ENCODE measurements at regions not wholly inside any gene's neighbourhood (a gene's known extent, or its start where the extent isn't known, plus 50 kb on each side); places are given as distances from the start of the nearest gene placed in this dataset.

DNA sequence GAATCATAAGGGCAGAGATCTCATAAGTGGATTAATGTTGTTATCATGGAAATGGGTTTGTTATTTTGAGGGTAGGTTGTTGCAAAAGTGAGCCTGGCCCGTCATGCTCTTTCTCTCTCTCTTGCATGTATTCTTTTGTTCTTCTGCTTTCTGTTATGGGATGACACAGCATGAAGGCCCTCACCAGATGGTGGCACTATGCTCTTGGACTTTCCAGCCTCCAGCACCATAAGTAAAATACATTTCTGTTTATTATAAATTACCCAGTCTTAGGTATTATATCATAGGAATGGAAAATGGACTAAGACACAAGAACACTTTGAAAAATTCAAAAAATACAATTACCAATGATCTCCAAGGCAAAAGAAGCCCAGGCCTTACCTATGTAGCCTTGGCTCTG lies 676.1 kb downstream of the PTPRU start:
- no peak overlapping the region for H3K27ac Mint-ChIP-seq
- TF ChIP-seq, protein P1, sequence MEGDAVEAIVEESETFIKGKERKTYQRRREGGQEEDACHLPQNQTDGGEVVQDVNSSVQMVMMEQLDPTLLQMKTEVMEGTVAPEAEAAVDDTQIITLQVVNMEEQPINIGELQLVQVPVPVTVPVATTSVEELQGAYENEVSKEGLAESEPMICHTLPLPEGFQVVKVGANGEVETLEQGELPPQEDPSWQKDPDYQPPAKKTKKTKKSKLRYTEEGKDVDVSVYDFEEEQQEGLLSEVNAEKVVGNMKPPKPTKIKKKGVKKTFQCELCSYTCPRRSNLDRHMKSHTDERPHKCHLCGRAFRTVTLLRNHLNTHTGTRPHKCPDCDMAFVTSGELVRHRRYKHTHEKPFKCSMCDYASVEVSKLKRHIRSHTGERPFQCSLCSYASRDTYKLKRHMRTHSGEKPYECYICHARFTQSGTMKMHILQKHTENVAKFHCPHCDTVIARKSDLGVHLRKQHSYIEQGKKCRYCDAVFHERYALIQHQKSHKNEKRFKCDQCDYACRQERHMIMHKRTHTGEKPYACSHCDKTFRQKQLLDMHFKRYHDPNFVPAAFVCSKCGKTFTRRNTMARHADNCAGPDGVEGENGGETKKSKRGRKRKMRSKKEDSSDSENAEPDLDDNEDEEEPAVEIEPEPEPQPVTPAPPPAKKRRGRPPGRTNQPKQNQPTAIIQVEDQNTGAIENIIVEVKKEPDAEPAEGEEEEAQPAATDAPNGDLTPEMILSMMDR (IDR thresholded peaks at IDR 0.05; ENCODE audit: unreplicated experiment in 3 of 3), result no peak
- no peak overlapping the region for H3K4me3 Mint-ChIP-seq
- peaks cover 24% of the 10 kb centered on the region for H3K27me3 Mint-ChIP-seq (ENCODE audit: low read depth)
- no peaks in the 10 kb centered on the region for H3K36me3 Mint-ChIP-seq (ENCODE audit: low read depth)
- no peaks in the 10 kb centered on the region for H3K4me1 Mint-ChIP-seq
- H3K9me3 Mint-ChIP-seq, result no peaks in the 10 kb centered on the region

DNA sequence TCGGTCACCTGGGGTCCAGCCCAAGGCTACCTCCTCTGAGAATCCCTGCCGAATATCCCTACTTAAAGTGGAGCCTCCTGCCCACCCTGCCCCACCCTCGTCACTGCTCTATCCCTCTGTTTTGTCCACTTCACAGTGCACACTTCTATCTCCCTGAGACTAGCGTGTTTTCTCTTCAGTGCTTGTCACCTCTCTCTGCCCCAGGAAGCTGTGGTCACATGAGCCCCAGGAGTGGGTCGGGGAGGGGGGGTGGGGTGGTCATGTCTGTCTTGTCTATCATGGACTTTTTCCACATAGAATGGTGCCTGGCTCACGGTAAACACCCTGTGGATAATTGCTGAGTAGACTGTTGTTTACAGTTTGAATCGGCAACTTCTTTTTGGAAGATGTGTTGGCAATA lies 673.6 kb downstream of the PTPRU start:
- Mint-ChIP-seq H3K27me3 (ENCODE audit: low read depth) (peaks cover 13% of the 10 kb centered on the region), H3K4me3 (no peak overlapping the region), H3K36me3 (ENCODE audit: low read depth) (no peaks in the 10 kb centered on the region), H3K4me1 (no peaks in the 10 kb centered on the region), H3K9me3 (no peaks in the 10 kb centered on the region), H3K27ac (no peak overlapping the region)
- TF ChIP-seq, protein P1 (IDR thresholded peaks at IDR 0.05; ENCODE audit: unreplicated experiment in 3 of 3), result no peak

DNA sequence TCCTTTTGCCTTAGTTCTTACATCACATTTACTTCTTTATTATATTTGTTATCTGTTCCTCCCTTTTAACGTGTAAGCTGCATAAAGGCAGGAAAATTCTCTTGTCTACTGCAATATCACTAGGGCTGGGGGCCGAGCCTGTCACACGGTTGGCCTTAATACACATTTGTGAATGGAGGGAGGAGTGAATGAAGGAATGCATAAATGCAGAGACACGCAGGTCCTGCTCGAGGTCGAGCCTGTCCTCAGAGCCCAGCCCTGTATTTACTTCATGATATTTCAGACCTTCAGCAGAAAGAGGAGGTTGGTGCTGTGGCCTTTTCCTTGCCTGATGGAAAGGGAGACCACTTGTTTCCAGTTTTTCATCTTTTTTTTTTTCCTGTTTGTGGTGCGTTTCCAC lies 671.3 kb downstream of the PTPRU start:
- Mint-ChIP-seq H3K4me3 (no peak overlapping the region), H3K9me3 (no peaks in the 10 kb centered on the region), H3K27ac (no peak overlapping the region), H3K4me1 (peaks cover 5% of the 10 kb centered on the region), H3K36me3 (ENCODE audit: low read depth) (no peaks in the 10 kb centered on the region), H3K27me3 (ENCODE audit: low read depth) (peaks cover 6% of the 10 kb centered on the region)
- TF ChIP-seq, protein P1 (IDR thresholded peaks at IDR 0.05; ENCODE audit: unreplicated experiment in 3 of 3), result no peak

DNA sequence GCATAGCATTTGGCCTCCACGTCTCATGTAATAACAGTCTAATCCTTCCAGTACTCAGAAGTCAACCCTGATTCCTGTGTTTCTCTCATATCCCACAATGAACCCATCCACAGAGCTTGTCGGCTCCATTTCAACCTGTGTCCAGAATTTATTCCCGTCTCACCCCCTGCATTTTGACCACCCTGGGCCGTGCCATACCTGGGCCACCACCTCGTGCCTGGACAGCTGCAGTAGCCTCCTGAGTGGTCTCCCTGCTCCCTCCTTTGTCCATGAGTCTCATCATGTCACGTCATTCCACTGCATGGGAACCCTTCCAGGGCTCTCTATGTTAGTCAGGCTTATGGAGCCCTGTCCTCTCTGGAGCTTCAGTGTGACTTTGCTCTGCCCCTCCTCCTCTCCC lies 670.6 kb downstream of the PTPRU start:
- no peak overlapping the region for H3K27ac Mint-ChIP-seq
- no peak overlapping the region for H3K4me3 Mint-ChIP-seq
- TF ChIP-seq, protein P1 (IDR thresholded peaks at IDR 0.05; ENCODE audit: unreplicated experiment in 3 of 3), result no peak
- H3K4me1 Mint-ChIP-seq, result peaks cover 11% of the 10 kb centered on the region
- H3K36me3 Mint-ChIP-seq (ENCODE audit: low read depth), result no peaks in the 10 kb centered on the region
- peaks cover 4% of the 10 kb centered on the region for H3K27me3 Mint-ChIP-seq (ENCODE audit: low read depth)
- no peaks in the 10 kb centered on the region for H3K9me3 Mint-ChIP-seq

DNA sequence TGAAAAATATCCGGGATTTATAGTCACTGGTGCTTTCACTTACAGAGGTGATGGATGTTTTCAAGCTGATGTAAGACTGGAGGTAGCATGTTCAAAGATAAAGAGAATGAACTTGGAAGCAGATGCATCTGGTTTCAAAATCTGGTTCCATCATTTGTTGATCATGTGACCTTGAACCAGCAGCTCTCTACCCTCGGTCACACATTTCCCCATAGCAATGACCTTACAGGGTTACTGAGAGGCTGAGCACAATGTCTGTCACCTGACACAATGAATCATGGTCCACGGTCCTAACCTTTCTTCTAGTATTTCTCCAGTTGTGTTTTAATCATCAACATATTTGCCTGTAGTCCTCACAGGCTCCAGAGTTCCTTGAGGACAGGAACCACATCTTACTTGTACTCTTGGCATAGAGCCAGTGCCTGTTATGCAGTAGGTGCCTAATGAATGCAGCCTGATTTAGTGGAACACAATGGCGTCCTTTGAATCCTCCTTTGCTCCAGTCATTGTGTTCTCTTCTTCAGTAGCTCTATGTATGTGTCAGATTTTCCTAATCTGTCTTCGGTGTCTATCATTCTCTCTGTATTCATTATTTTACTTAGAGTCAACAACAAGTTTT lies 667.3 kb downstream of the PTPRU start:
- Mint-ChIP-seq H3K27me3 (ENCODE audit: low read depth) (peaks cover 3% of the 10 kb centered on the region), H3K9me3 (no peaks in the 10 kb centered on the region), H3K36me3 (ENCODE audit: low read depth) (no peaks in the 10 kb centered on the region), H3K4me1 (peaks cover 27% of the 10 kb centered on the region), H3K27ac (no peak overlapping the region), H3K4me3 (no peak overlapping the region)
- TF ChIP-seq, protein P1 (IDR thresholded peaks at IDR 0.05; ENCODE audit: unreplicated experiment in 3 of 3), result no peak

DNA sequence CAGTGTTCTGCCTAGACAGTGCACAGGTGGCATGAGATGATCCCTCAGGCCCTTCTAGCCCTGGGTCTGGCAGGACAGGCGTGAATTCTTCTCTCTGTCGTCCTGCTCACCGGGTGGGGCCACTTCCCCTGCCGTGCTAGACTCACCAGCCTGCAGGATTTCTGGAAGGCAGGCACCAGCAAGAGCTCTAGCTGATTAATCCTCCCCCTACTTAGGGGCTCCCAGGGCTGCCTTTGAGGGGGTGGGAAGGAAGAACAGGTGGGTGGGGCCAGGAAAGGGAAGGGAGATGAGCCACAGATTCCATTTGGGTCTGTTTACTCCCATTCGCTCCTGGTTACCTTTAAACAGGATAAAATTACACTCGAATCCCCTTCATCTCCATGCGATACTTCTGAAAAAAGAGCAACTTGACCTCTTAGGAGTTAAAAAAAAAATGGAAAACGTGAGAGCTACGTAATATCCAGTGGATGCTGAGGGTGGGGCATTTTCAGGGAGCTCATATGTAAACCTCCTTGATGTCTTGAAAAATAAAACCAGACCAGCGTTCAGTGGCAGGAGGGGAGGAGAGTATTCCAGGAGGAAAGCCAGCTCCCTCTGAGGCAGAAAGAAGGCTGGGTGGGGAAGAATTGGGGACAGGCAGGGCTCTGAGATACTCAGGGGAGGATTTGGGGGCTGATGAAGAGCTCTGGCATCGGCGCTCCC lies 665.5 kb downstream of the PTPRU start:
- no peaks in the 10 kb centered on the region for H3K36me3 Mint-ChIP-seq (ENCODE audit: low read depth)
- H3K27me3 Mint-ChIP-seq (ENCODE audit: low read depth), result peaks cover 19% of the 10 kb centered on the region
- peak overlapping the region in 1 of 3 experiments; percentile 4 for H3K4me3 Mint-ChIP-seq
- no peak overlapping the region for H3K27ac Mint-ChIP-seq
- H3K9me3 Mint-ChIP-seq, result no peaks in the 10 kb centered on the region
- H3K4me1 Mint-ChIP-seq, result peaks cover 33% of the 10 kb centered on the region
- TF ChIP-seq, protein P1 (IDR thresholded peaks at IDR 0.05; ENCODE audit: unreplicated experiment in 3 of 3), result no peak
